IMR-90 (cell line): ENCODE measurements at regions not wholly inside any gene's neighbourhood (a gene's known extent, or its start where the extent isn't known, plus 50 kb on each side); places are given as distances from the start of the nearest gene placed in this dataset.

Experiments
- ATAC-seq: fragments of 200-7000 bp; cut with Tn5 transposase; 2 replicates; pipeline ENCODE4 v1.9.1; 2020; ENCODE audit warnings: low read depth, mild to moderate bottlenecking, moderate library complexity
- BruUV-seq: library from RNA; stranded (reverse); fragments of 400-500 nt; replicated peaks from 2 replicates; lab custom pipeline; 2021; lab: Mats Ljungman, UMichigan
- CTCF ChIA-PET: fragments of 300-600 bp; formaldehyde crosslinking; extraction: SDS; loops from one replicate; lab custom pipeline; 2021; ENCODE audit warnings: antibody characterized with exemption; lab: Yijun Ruan, JAX
- POLR2A ChIA-PET: fragments of 300-600 bp; sonication (Branson Sonifier 250); formaldehyde crosslinking; loops from one replicate; lab custom pipeline; 2022; ENCODE audit warnings: antibody characterized with exemption; ENCODE audit not compliant: unreplicated experiment; lab: Charles Lee
- DNase-seq: peaks from one replicate; pipeline ENCODE4 v3.0.0; 2013
- H2AFZ ChIP-seq: replicated peaks from 2 replicates; pipeline ENCODE3; 2013; ENCODE audit warnings: low read length, mild to moderate bottlenecking; ENCODE audit not compliant: poor library complexity
- H2AK5ac ChIP-seq: 2 replicates; pipeline ENCODE4 v1.6.1; 2013; ENCODE audit warnings: low read depth, low read length, inconsistent platforms
- H2AK9ac ChIP-seq: replicated peaks from 2 replicates; pipeline ENCODE3; 2013; ENCODE audit warnings: mild to moderate bottlenecking, low read depth, low read length, moderate library complexity; ENCODE audit not compliant: poor library complexity
- H2BK120ac ChIP-seq: 2 replicates; pipeline ENCODE4 v1.6.1; 2013; ENCODE audit warnings: low read depth, low read length, inconsistent platforms
- H2BK15ac ChIP-seq: 3 replicates; pipeline ENCODE4 v1.6.1; 2013; ENCODE audit warnings: low read depth, low read length, inconsistent platforms
- H2BK20ac ChIP-seq: 2 replicates; pipeline ENCODE4 v1.6.1; 2013; ENCODE audit warnings: low read depth, mild to moderate bottlenecking, inconsistent platforms, low read length, moderate library complexity
- H2BK5ac ChIP-seq: 2 replicates; pipeline ENCODE4 v1.6.1; 2013; ENCODE audit warnings: mild to moderate bottlenecking, low read depth, low read length, inconsistent platforms; ENCODE audit not compliant: poor library complexity, severe bottlenecking
- H3K14ac ChIP-seq: replicated peaks from 2 replicates; pipeline ENCODE4 v1.6.1; 2013; ENCODE audit warnings: low read depth, low read length, inconsistent platforms
- H3K18ac ChIP-seq: 2 replicates; pipeline ENCODE4 v1.6.1; 2013; ENCODE audit warnings: low read depth, low read length, control low read depth
- H3K23ac ChIP-seq: 2 replicates; pipeline ENCODE4 v1.6.1; 2013; ENCODE audit warnings: low read depth, low read length, inconsistent platforms
- H3K27ac ChIP-seq: 2 replicates; pipeline ENCODE4 v1.5.1; 2013; ENCODE audit warnings: mild to moderate bottlenecking, control low read depth, low read length; ENCODE audit not compliant: insufficient read depth
- H3K27me3 ChIP-seq: 2 replicates; pipeline ENCODE4 v1.6.1; 2013; ENCODE audit warnings: low read length; ENCODE audit not compliant: control insufficient read depth, insufficient read depth
- H3K36me3 ChIP-seq: 2 replicates; pipeline ENCODE4 v1.6.1; 2013; ENCODE audit warnings: low read length, mixed read lengths; ENCODE audit not compliant: control insufficient read depth, insufficient read depth
- H3K4ac ChIP-seq: 2 replicates; pipeline ENCODE4 v1.6.1; 2013; ENCODE audit warnings: low read depth, low read length, inconsistent platforms
- H3K4me1 ChIP-seq: 2 replicates; pipeline ENCODE4 v1.6.1; 2013; ENCODE audit warnings: low read length, mixed read lengths; ENCODE audit not compliant: control insufficient read depth, insufficient read depth
- H3K4me2 ChIP-seq: 2 replicates; pipeline ENCODE4 v1.6.1; 2013; ENCODE audit warnings: low read depth, mild to moderate bottlenecking, control low read depth, low read length, moderate library complexity
- H3K4me3 ChIP-seq: 2 replicates; pipeline ENCODE4 v1.5.1; 2013; ENCODE audit warnings: low read depth, mild to moderate bottlenecking, control low read depth, low read length, moderate library complexity; ENCODE audit not compliant: insufficient read depth
- H3K56ac ChIP-seq: 2 replicates; pipeline ENCODE4 v1.6.1; 2013; ENCODE audit warnings: low read length, inconsistent platforms; ENCODE audit not compliant: insufficient read depth; ENCODE audit errors: extremely low read depth
- H3K79me1 ChIP-seq, 2 experiments: 2 replicates each; pipeline ENCODE4 v1.6.1; 2013; ENCODE audit warnings: low read length in 2 of 2, inconsistent platforms in 1 of 2, low read depth in 1 of 2
- H3K9ac ChIP-seq: 2 replicates; pipeline ENCODE4 v1.6.1; 2013; ENCODE audit warnings: low read depth, low read length, control low read depth
- H3K9me1 ChIP-seq: 2 replicates; pipeline ENCODE4 v1.6.1; 2013; ENCODE audit warnings: low read length, inconsistent platforms; ENCODE audit not compliant: insufficient read depth
- H3K9me3 ChIP-seq: 2 replicates; pipeline ENCODE4 v1.6.1; 2013; ENCODE audit warnings: low read length; ENCODE audit not compliant: control insufficient read depth, insufficient read depth
- H4K20me1 ChIP-seq: 2 replicates; pipeline ENCODE4 v1.6.1; 2013; ENCODE audit warnings: low read length, inconsistent platforms; ENCODE audit not compliant: insufficient read depth
- H4K5ac ChIP-seq: 2 replicates; pipeline ENCODE4 v1.6.1; 2013; ENCODE audit warnings: mild to moderate bottlenecking, low read depth, low read length, control low read depth
- H4K8ac ChIP-seq, 2 experiments: 2 replicates each; pipeline ENCODE4 v1.6.1; 2013; ENCODE audit warnings: low read depth in 2 of 2, low read length in 2 of 2, control low read depth in 1 of 2, inconsistent platforms in 1 of 2
- H4K91ac ChIP-seq: 2 replicates; pipeline ENCODE4 v1.6.1; 2013; ENCODE audit warnings: low read depth, low read length, inconsistent platforms; ENCODE audit not compliant: insufficient read depth
- BHLHE40 ChIP-seq: fragments of 150-350 bp; IDR thresholded peaks from 2 replicates; pipeline ENCODE4 v1.6.1; 2016; ENCODE audit warnings: mild to moderate bottlenecking, low read depth, low read length
- NFE2L2 ChIP-seq: fragments of 150-350 bp; IDR thresholded peaks from 2 replicates; pipeline ENCODE4 v1.6.1; 2016; ENCODE audit warnings: low read depth, mild to moderate bottlenecking, low read length
- RAD21 ChIP-seq: IDR thresholded peaks from 2 replicates; pipeline ENCODE4 v1.6.1; 2012; ENCODE audit warnings: low read length, improper control_type of control experiment
- RFX5 ChIP-seq: IDR thresholded peaks from 2 replicates; pipeline ENCODE4 v1.8.0; 2012; ENCODE audit warnings: low read depth, mild to moderate bottlenecking, low read length, moderate library complexity
- WGBS, 2 experiments: methylation state at CpG; one replicate each; pipeline versions ENCODE4 v1.1.5 to v1.1.7; 2013; ENCODE audit warnings: missing lambda C conversion rate in 2 of 2; ENCODE audit not compliant: insufficient read length in 1 of 2; ENCODE audit errors: extremely low coverage in 2 of 2; 5-methylcytosine and 5-hydroxymethylcytosine counted together
- dilution Hi-C: fragments of 300-500 bp; cut with HindIII; formaldehyde crosslinking; loops from one replicate; pipeline ENCODE4 v1.14.3; 2018; ENCODE audit warnings: low sequenced_read_pairs; ENCODE audit not compliant: unreplicated experiment
- in situ Hi-C: fragments of 300-500 bp; cut with MboI; formaldehyde crosslinking; loops from 3 replicates; pipeline ENCODE4 v1.14.3; 2019; ENCODE audit warnings: low sequenced_read_pairs, inconsistent platforms, mixed read lengths
- intact Hi-C: fragments of 100-400 bp; cut with micrococcal nuclease; formaldehyde crosslinking; loops from 2 replicates; pipeline ENCODE4 v1.10.0; 2022

DNA sequence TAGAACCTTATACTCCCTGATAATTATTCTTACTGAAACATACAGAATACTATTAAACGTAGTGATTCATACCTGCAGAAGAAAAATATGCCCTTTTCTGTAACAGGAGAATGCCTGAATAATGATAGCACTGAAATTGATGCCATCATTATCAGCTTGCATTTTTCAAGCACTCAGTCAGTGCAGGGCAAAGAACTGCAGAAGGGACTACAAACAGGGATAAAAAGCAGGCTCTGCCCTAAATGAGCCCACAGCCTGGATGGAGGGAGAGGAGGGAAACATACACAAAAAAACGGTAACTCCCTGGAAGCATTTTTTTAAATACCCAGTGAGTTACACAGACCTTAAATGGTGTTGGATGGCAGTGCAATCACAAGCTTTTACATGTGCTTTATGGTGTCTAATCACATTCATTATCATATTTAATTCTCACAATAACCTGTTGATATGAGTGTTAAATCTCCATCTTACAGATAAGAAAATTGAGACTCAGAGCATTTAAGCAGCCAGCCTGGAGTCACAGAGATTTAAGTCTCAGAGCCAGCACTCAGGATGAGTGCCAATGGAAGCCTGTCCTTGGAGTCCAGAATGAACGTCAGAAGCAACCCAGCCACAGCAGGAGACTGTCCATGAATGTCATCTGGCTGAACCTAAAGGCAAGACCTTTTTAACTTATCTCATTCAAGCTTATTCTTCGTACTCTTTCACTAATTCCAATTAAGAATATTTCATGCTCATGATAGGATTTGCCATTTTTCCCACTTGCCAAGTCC is 139.3 kb upstream of the CTNNA2 start:
- H3K56ac ChIP-seq, result no peak overlapping the region
- POLR2A ChIA-PET, result no interaction called here
- H2BK5ac ChIP-seq, result no peak overlapping the region
- H3K79me1 ChIP-seq, result no peaks in the 10 kb centered on the region
- H2AK5ac ChIP-seq, result no peak overlapping the region
- no peaks in the 10 kb centered on the region for H3K9me1 ChIP-seq
- CTCF ChIA-PET, result no interaction called here
- peaks cover 16% of the 10 kb centered on the region for H3K9me3 ChIP-seq
- intact Hi-C loops (no loop called here), dilution Hi-C loops (no loop called here), in situ Hi-C loops (no loop called here)
- H4K5ac ChIP-seq, result no peak overlapping the region
- TF ChIP-seq RFX5 (no peak), BHLHE40 (no peak), RAD21 (no peak), NFE2L2 (no peak)
- no peak overlapping the region for H4K8ac ChIP-seq
- no peak overlapping the region for H3K4ac ChIP-seq
- H2BK120ac ChIP-seq, result no peak overlapping the region
- no TSS peak for BruUV-seq
- H2BK15ac ChIP-seq, result no peak overlapping the region
- no peak for DNase-seq
- no peak overlapping the region for H3K27ac ChIP-seq
- H3K27me3 ChIP-seq, result no peaks in the 10 kb centered on the region
- H2AK9ac ChIP-seq, result no peak overlapping the region
- no peak overlapping the region for H3K4me3 ChIP-seq
- H3K23ac ChIP-seq, result no peak overlapping the region
- no peak overlapping the region for H3K4me2 ChIP-seq
- ATAC-seq, result no peak
- no peaks in the 10 kb centered on the region for H3K4me1 ChIP-seq
- H2BK20ac ChIP-seq, result no peak overlapping the region
- H4K20me1 ChIP-seq, result no peaks in the 10 kb centered on the region
- no peak overlapping the region for H3K9ac ChIP-seq
- no peaks in the 10 kb centered on the region for H3K36me3 ChIP-seq
- H4K91ac ChIP-seq, result no peak overlapping the region
- no peak overlapping the region for H3K14ac ChIP-seq
- H2AFZ ChIP-seq, result no peak overlapping the region
- WGBS, 2 experiments, result no CpG with 5 or more reads among the region's 4 CpGs
- no peak overlapping the region for H3K18ac ChIP-seq
